Embryonic facial prominence (tissue), 1 donor: ENCODE measurements at regions not wholly inside any gene's neighbourhood (a gene's known extent, or its start where the extent isn't known, plus 50 kb on each side); places are given as distances from the start of the nearest gene placed in this dataset.
"Not testable (repeated sequence)": the region's sequence is repeated elsewhere in the genome, so short reads cannot be mapped to it uniquely, and the experiment has no call there.

ENCODE experiments used
- DNase-seq: peaks from one replicate; pipeline ENCODE4 v3.0.0-alpha.2; 2016; ENCODE audit errors: extremely low spot score

GRCh38 chr2:239550357-239550756 lies 149.5 kb upstream of the HDAC4 start:
- no peak for DNase-seq

- no peak for DNase-seq
Measured at GRCh38 chr2:239549711-239550255, 149.0 kb upstream of the HDAC4 start.

- no peak for DNase-seq
Measured at GRCh38 chr2:239548965-239549595, 148.3 kb upstream of the HDAC4 start.

GRCh38 chr2:239548451-239548871 lies 147.6 kb upstream of the HDAC4 start:
- no peak for DNase-seq

GRCh38 chr2:239547140-239547539 lies 146.3 kb upstream of the HDAC4 start:
- not testable (repeated sequence) for DNase-seq

GRCh38 chr2:239546541-239546940 lies 145.7 kb upstream of the HDAC4 start:
- DNase-seq, result no peak

- no peak for DNase-seq
Measured at GRCh38 chr2:239545741-239546392, 145.0 kb upstream of the HDAC4 start.

GRCh38 chr2:239544918-239545465 lies 144.2 kb upstream of the HDAC4 start:
- DNase-seq, result no peak

GRCh38 chr2:239544143-239544917 lies 143.5 kb upstream of the HDAC4 start:
- DNase-seq, result peak; percentile 13

- no peak for DNase-seq
Measured at GRCh38 chr2:239543702-239544101, 142.9 kb upstream of the HDAC4 start.

- no peak for DNase-seq
Measured at GRCh38 chr2:239540174-239540573, 139.4 kb upstream of the HDAC4 start.

GRCh38 chr2:239539776-239540100 lies 138.9 kb upstream of the HDAC4 start:
- no peak for DNase-seq

- DNase-seq, result no peak
Measured at GRCh38 chr2:239539083-239539775, 138.4 kb upstream of the HDAC4 start.

GRCh38 chr2:239538357-239539052 lies 137.7 kb upstream of the HDAC4 start:
- DNase-seq, result no peak

- no peak for DNase-seq
Measured at GRCh38 chr2:239537633-239538356, 137.0 kb upstream of the HDAC4 start.

GRCh38 chr2:239536186-239536585 lies 135.4 kb upstream of the HDAC4 start:
- DNase-seq, result no peak

GRCh38 chr2:239535413-239536144 lies 134.8 kb upstream of the HDAC4 start:
- DNase-seq, result no peak

- no peak for DNase-seq
Measured at GRCh38 chr2:239534581-239535412, 134.0 kb upstream of the HDAC4 start.
